ENCODE measurements at regions not wholly inside any gene's neighbourhood (a gene's known extent, or its start where the extent isn't known, plus 50 kb on each side); places are given as distances from the start of the nearest gene placed in this dataset.

- Mint-ChIP-seq H3K36me3 (no peaks in the 10 kb centered on the region), H3K9me3 (peaks cover under 1 to 4% of the 10 kb centered on the region in 2 donors), H3K27me3 (ENCODE audit: low read depth in 2 of 2) (no peaks in the 10 kb centered on the region), H3K4me3 (no peak overlapping the region), H3K4me1 (no peaks in the 10 kb centered on the region), H3K27ac (no peak overlapping the region)
- ATAC-seq (no peak), DNase-seq (no peak)
- Histone ChIP-seq H3K4me1 (ENCODE audit: control insufficient read depth, insufficient read depth, low read length) (no peaks in the 10 kb centered on the region), H3K27me3 (ENCODE audit: control insufficient read depth, insufficient read depth, low read length) (no peaks in the 10 kb centered on the region), H3K9me3 (ENCODE audit: control insufficient read depth, insufficient read depth, low read length) (no peaks in the 10 kb centered on the region), H3K36me3 (ENCODE audit: control insufficient read depth, insufficient read depth, low read length) (no peaks in the 10 kb centered on the region), H3K4me3 (ENCODE audit: low read length) (no peak overlapping the region), H3K27ac (ENCODE audit: low read length) (no peak overlapping the region)
- TF ChIP-seq CTCF (IDR thresholded peaks at IDR 0.05): no peak
- 100% methylated on average over 2 of the region's 2 CpGs for WGBS (ENCODE audit: insufficient coverage)
- intact Hi-C loops (cut with micrococcal nuclease): no loop called here
Observed at GRCh38 chr7:124440081-124440480, 325.5 kb downstream of the GPR37 start.

- intact Hi-C loops (cut with micrococcal nuclease): no loop called here
- DNase-seq (no peak), ATAC-seq (no peak)
- Mint-ChIP-seq H3K27me3 (ENCODE audit: low read depth in 2 of 2) (no peaks in the 10 kb centered on the region), H3K4me3 (no peak overlapping the region), H3K27ac (no peak overlapping the region), H3K4me1 (no peaks in the 10 kb centered on the region), H3K36me3 (no peaks in the 10 kb centered on the region), H3K9me3 (peaks cover 2 to 6% of the 10 kb centered on the region in 2 donors)
- WGBS (ENCODE audit: insufficient coverage): 87% methylated on average over 5 of the region's 5 CpGs
- H3K9me3 ChIP-seq (ENCODE audit: control insufficient read depth, insufficient read depth, low read length): no peaks in the 10 kb centered on the region
- no peaks in the 10 kb centered on the region for H3K36me3 ChIP-seq (ENCODE audit: control insufficient read depth, insufficient read depth, low read length)
- TF ChIP-seq CTCF (IDR thresholded peaks at IDR 0.05): no peak
- H3K4me1 ChIP-seq (ENCODE audit: control insufficient read depth, insufficient read depth, low read length): no peaks in the 10 kb centered on the region
- no peak overlapping the region for H3K4me3 ChIP-seq (ENCODE audit: low read length)
- H3K27ac ChIP-seq (ENCODE audit: low read length): no peak overlapping the region
- H3K27me3 ChIP-seq (ENCODE audit: control insufficient read depth, insufficient read depth, low read length): no peaks in the 10 kb centered on the region
Observed at GRCh38 chr7:124432009-124432578, 333.5 kb downstream of the GPR37 start.

DNA sequence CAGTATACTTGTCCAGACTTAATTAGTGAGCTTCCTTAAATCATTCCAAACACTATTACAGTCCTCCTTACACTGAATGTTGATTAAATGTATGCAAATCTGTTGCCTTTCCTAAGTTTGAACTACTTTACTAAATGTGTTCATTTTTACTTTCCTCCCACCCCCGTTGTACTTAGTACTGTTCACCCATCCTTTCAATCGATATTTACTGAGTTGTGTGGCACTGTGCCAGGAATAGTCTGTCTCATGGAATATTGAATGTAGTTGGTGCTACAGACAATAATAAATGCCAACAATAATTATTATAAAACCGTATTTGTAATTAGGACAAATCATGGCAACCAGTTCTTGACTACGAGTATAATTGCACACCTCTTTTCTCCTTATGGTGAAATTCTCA lies 335.7 kb downstream of the GPR37 start:
- WGBS (ENCODE audit: insufficient coverage): 100% methylated on average over 1 of the region's 4 CpGs
- Histone ChIP-seq H3K36me3 (ENCODE audit: control insufficient read depth, insufficient read depth, low read length) (no peaks in the 10 kb centered on the region), H3K4me3 (ENCODE audit: low read length) (no peak overlapping the region), H3K27me3 (ENCODE audit: control insufficient read depth, insufficient read depth, low read length) (no peaks in the 10 kb centered on the region), H3K4me1 (ENCODE audit: control insufficient read depth, insufficient read depth, low read length) (no peaks in the 10 kb centered on the region), H3K9me3 (ENCODE audit: control insufficient read depth, insufficient read depth, low read length) (no peaks in the 10 kb centered on the region), H3K27ac (ENCODE audit: low read length) (no peak overlapping the region)
- Mint-ChIP-seq H3K27me3 (ENCODE audit: low read depth in 2 of 2) (no peaks in the 10 kb centered on the region), H3K36me3 (no peaks in the 10 kb centered on the region), H3K4me3 (no peak overlapping the region), H3K4me1 (no peaks in the 10 kb centered on the region), H3K9me3 (peaks cover 2 to 3% of the 10 kb centered on the region in 2 donors), H3K27ac (no peak overlapping the region)
- intact Hi-C loops (cut with micrococcal nuclease): no loop called here
- DNase-seq (no peak), ATAC-seq (no peak)
- no peak for TF ChIP-seq CTCF (IDR thresholded peaks at IDR 0.05)

DNA sequence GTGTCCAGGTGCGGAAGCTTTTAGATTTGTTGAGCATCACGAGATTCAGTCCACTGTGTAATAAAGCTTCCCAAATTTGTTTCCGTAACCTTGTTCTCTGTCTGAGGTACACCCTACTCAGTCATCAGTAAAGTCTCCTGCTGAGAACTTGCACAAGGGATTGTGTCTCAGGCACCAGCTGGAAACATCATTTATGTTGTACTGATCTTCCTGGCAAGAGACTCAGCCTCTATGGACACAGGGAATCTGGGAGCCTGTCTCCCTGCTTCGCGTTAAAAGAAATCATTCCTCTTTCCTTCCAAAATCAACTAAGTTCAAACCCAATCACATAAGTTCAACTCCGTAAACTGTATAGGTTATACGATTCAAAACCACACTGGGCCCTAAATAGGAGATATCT lies 336.8 kb downstream of the GPR37 start:
- no peak overlapping the region for H3K4me3 Mint-ChIP-seq
- Histone ChIP-seq H3K9me3 (ENCODE audit: control insufficient read depth, insufficient read depth, low read length) (no peaks in the 10 kb centered on the region), H3K27me3 (ENCODE audit: control insufficient read depth, insufficient read depth, low read length) (no peaks in the 10 kb centered on the region), H3K4me3 (ENCODE audit: low read length) (no peak overlapping the region), H3K36me3 (ENCODE audit: control insufficient read depth, insufficient read depth, low read length) (no peaks in the 10 kb centered on the region), H3K4me1 (ENCODE audit: control insufficient read depth, insufficient read depth, low read length) (no peaks in the 10 kb centered on the region), H3K27ac (ENCODE audit: low read length) (no peak overlapping the region)
- intact Hi-C loops (cut with micrococcal nuclease): no loop called here
- H3K27me3 Mint-ChIP-seq (ENCODE audit: low read depth in 2 of 2): no peaks in the 10 kb centered on the region
- 93% methylated on average over 7 of the region's 7 CpGs for WGBS (ENCODE audit: insufficient coverage)
- ATAC-seq (no peak), DNase-seq (no peak)
- H3K27ac Mint-ChIP-seq: no peak overlapping the region
- H3K4me1 Mint-ChIP-seq: no peaks in the 10 kb centered on the region
- H3K9me3 Mint-ChIP-seq: peaks cover 2% of the 10 kb centered on the region in 2 donors
- no peaks in the 10 kb centered on the region for H3K36me3 Mint-ChIP-seq
- TF ChIP-seq CTCF (IDR thresholded peaks at IDR 0.05): no peak

Measured in natural killer cell (primary cell).